Stimulated activated naive B cell treated with anti-CD40 and anti-IgM and Interleukin-4, amounts not matched to agents 10 μg/mL and 1 μg/mL and 100 μg/mL, for 72 hours (primary cell): ENCODE measurements at regions not wholly inside any gene's neighbourhood (a gene's known extent, or its start where the extent isn't known, plus 50 kb on each side); places are given as distances from the start of the nearest gene placed in this dataset.

Experiments used
- ATAC-seq, 2 donors: fragments of 150-1000 bp; cut with Tn5 transposase; replicated peaks; 2 replicates each; pipeline ENCODE4 v1.10.0; 2021; ENCODE audit warnings: moderate library complexity in 1 of 2
- DNase-seq: peaks from one replicate; pipeline ENCODE4 v3.0.0; 2021
- H3K27ac Mint-ChIP-seq: one replicate; pipeline ENCODE4 v1.8.0; 2022; ENCODE audit warnings: mild to moderate bottlenecking, mixed read lengths
- H3K27me3 Mint-ChIP-seq, 2 donors: one replicate each; pipeline ENCODE4 v1.8.0; 2022; ENCODE audit warnings: mixed read lengths in 2 of 2
- H3K36me3 Mint-ChIP-seq, 2 donors: one replicate each; pipeline ENCODE4 v1.8.0; 2022; ENCODE audit warnings: mixed read lengths in 2 of 2, mild to moderate bottlenecking in 1 of 2
- H3K4me1 Mint-ChIP-seq, 2 donors: one replicate each; pipeline ENCODE4 v1.8.0; 2022; ENCODE audit warnings: mixed read lengths in 2 of 2, mild to moderate bottlenecking in 1 of 2
- H3K4me3 Mint-ChIP-seq, 2 donors: one replicate each; pipeline ENCODE4 v1.8.0; 2022; ENCODE audit warnings: mild to moderate bottlenecking in 2 of 2, mixed read lengths in 2 of 2, moderate library complexity in 1 of 2
- H3K9me3 Mint-ChIP-seq, 2 donors: one replicate each; pipeline ENCODE4 v1.8.0; 2022; ENCODE audit warnings: mixed read lengths in 2 of 2, mild to moderate bottlenecking in 1 of 2

DNA sequence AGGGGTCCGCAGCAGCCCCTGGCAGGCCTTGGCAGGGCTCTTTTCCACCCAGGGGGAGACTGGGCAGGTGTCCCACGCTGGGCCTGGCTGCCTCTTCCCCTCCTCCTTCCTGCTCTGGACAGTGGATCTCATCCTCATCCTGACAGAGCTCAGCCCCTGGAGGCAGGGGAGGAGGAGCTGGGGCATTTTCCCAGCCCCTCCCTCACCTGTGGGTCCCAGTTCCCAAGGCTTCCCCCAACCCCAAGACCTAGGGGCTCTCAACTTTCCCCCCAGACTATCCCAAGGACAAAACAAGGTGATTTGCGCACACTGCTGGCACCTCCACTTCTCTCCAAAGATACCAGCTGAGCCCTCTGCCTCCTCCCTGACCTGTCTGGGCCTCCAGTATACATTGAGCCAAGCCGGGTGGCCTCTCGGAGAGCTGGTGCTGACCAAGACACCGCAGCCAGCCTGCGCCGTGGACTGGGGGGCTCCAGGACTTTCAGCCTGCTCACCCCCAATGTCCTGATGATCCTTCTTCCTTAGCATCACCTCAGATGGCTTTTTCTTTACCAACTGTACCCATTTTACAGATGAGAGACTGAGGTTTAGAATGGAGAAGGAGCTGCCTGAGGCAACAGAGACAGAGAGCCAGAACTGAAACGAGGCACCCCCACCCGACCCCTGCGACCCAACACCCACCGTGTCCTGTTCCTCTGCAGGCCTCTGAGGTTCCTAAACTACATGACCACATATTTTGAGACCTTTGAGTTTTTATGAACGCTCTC, 126.6 kb downstream of the BARX1 start:
- no peak overlapping the region for H3K4me3 Mint-ChIP-seq
- H3K27me3 Mint-ChIP-seq, result peaks cover 55 to 75% of the 10 kb centered on the region in 2 donors
- no peak overlapping the region for H3K27ac Mint-ChIP-seq
- H3K9me3 Mint-ChIP-seq, result peaks cover 9 to 12% of the 10 kb centered on the region in 2 donors
- peaks cover 8 to 13% of the 10 kb centered on the region in 2 donors for H3K4me1 Mint-ChIP-seq
- no peak for DNase-seq
- no peaks in the 10 kb centered on the region for H3K36me3 Mint-ChIP-seq
- ATAC-seq, result no peak

DNA sequence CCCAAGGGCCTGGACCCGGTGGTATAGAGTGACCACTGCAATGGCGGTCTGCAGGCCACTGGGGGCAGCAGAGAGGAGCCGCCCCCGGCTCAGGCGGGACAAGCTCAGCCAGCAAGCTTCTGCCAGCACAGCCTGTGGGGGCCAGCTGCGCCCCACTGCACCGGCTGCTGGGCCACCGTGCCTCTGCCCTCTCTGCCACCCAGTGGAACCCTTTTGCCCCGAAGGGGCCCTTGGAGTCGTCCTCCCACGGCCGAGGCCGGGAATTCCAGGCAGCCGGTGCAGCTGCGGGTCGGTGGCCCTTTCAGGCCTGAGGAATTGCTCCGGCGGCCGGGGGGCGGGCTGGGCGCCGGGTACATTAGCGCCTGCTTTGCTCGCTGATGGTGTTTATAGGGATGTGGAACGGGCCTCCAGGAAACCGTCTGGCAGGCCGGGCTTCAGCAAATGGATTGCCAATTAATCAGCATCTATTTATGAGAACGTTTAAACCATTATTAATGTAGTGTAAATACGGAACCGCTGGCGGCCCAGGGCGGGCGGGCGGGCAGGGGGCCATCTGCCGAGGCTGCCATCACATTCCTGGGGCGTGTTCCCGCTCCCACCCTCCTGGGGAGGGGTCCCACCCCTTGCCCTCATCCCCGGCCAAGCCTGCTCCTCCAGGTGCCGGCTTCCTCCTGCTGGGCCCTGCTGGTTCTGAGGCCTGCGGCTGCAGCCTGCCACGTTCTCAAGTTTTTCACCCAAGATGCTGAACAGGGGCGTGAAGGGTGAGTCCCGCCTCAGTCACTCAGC, 127.4 kb downstream of the BARX1 start:
- Mint-ChIP-seq H3K9me3 (peaks cover 4 to 6% of the 10 kb centered on the region in 2 donors), H3K4me1 (peaks cover 8 to 13% of the 10 kb centered on the region in 2 donors), H3K27me3 (peaks cover 57 to 68% of the 10 kb centered on the region in 2 donors), H3K4me3 (no peak overlapping the region), H3K27ac (no peak overlapping the region), H3K36me3 (no peaks in the 10 kb centered on the region)
- ATAC-seq (peak; percentile 67 to 78), DNase-seq (no peak)

DNA sequence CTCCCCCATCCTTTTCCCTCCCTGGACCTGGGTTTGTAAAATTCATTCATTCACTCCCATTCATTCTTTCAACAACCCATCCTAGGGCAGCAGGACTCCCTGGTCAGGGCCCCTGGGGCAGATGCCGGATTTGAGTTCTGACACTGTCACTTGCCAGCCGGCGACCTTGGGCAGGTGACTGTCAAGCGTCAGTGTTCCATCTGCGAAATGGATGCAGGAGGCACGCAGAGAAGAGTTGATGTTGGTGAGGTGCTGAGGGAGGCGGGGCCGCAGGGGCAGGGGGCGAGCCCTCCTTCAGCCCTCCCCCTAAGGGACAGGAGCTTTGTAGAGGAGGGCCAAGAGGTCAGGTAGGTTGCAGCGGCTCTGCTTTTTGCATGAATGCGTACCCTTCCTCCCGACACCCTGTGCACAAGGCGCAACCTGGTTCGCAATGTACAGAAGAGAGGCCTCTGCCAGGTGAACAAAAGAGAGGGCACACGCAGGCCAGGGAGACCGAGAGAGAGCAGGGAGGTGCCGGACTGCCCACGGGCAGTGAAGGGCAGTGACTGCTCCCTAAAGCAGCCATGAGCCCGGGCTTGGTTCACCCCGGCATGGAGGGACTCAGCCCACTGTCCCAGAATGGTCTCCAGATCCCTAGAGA, 128.1 kb downstream of the BARX1 start:
- no peak for ATAC-seq
- no peaks in the 10 kb centered on the region for H3K36me3 Mint-ChIP-seq

DNA sequence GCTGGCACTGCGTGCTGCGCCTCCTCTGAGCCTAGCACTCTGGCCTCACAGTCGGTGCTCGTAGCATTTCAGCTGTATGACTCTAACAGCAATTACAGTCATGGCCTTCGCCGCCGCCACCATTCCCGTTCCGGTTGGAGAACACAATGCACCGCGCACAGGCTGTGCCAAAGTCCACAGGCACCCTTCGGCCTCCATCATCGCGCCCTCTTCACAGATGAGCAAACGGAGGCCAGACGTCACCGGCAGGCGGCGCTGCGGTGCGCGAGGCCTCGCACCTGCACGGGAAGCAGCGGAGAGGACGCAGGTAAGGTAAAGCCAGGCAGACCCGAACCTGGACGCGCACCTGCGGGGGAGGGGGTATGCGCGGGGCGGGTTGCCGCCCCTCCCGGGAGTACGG, 128.9 kb downstream of the BARX1 start:
- ATAC-seq (peak in 1 of 2 donors; percentile 47), DNase-seq (no peak)
- H3K27ac Mint-ChIP-seq, result no peak overlapping the region
- H3K27me3 Mint-ChIP-seq, result peaks cover 70% of the 10 kb centered on the region in 2 donors
- H3K9me3 Mint-ChIP-seq, result peaks cover 5 to 10% of the 10 kb centered on the region in 2 donors
- no peaks in the 10 kb centered on the region for H3K36me3 Mint-ChIP-seq
- H3K4me1 Mint-ChIP-seq, result peaks cover 8 to 13% of the 10 kb centered on the region in 2 donors
- peak overlapping the region; percentile 42 to 45 for H3K4me3 Mint-ChIP-seq

More for the DNA sequence above, 128.1 kb downstream of the BARX1 start:
- no peak for DNase-seq
- Mint-ChIP-seq H3K27me3 (peaks cover 62 to 63% of the 10 kb centered on the region in 2 donors), H3K4me3 (peak overlapping the region; percentile 9 to 27), H3K4me1 (peaks cover 8 to 13% of the 10 kb centered on the region in 2 donors), H3K27ac (no peak overlapping the region), H3K9me3 (peaks cover 2 to 3% of the 10 kb centered on the region in 2 donors)

DNA sequence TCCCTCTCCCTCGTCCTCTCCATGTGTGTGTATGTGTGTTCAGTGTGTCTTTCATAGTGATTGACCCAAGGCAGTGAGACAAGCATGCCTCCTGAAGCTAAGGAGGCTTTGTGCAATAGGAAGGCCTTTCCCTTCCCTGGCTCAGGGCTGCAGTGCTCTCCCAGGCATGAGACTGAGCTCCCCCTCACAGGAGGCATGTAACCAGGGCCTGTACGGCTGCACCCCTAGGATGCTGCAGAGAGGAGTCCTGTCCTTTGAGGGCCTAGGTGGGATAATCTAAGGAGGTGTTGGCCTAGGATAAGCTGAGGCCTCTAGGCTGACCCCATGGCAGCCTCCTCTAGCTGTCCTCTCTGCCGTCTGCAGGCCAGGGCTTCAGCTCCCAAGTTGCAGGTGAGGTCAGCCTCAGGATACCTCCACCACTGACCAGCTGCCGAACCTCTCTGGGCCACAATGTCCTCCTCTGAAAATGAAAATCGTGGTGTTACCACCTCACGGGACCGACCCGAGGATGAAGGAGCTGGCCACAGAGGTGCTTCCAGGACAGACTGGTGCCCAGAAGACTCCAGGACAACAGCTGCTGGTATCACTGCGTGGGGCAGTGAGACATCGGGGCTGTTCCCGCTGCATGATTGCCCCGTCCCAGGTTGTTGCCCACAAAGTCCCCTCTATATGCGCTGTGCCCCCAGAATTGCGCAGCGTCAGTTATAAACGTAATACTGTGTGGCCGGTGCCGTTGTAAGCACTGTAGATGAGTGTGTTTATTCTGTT, 129.6 kb downstream of the BARX1 start:
- no peak overlapping the region for H3K4me3 Mint-ChIP-seq
- no peak overlapping the region for H3K27ac Mint-ChIP-seq
- H3K36me3 Mint-ChIP-seq, result no peaks in the 10 kb centered on the region
- no peak for DNase-seq
- ATAC-seq, result no peak
- H3K27me3 Mint-ChIP-seq, result peaks cover 66 to 70% of the 10 kb centered on the region in 2 donors
- H3K9me3 Mint-ChIP-seq, result peaks cover 5 to 10% of the 10 kb centered on the region in 2 donors
- peaks cover 8 to 13% of the 10 kb centered on the region in 2 donors for H3K4me1 Mint-ChIP-seq

DNA sequence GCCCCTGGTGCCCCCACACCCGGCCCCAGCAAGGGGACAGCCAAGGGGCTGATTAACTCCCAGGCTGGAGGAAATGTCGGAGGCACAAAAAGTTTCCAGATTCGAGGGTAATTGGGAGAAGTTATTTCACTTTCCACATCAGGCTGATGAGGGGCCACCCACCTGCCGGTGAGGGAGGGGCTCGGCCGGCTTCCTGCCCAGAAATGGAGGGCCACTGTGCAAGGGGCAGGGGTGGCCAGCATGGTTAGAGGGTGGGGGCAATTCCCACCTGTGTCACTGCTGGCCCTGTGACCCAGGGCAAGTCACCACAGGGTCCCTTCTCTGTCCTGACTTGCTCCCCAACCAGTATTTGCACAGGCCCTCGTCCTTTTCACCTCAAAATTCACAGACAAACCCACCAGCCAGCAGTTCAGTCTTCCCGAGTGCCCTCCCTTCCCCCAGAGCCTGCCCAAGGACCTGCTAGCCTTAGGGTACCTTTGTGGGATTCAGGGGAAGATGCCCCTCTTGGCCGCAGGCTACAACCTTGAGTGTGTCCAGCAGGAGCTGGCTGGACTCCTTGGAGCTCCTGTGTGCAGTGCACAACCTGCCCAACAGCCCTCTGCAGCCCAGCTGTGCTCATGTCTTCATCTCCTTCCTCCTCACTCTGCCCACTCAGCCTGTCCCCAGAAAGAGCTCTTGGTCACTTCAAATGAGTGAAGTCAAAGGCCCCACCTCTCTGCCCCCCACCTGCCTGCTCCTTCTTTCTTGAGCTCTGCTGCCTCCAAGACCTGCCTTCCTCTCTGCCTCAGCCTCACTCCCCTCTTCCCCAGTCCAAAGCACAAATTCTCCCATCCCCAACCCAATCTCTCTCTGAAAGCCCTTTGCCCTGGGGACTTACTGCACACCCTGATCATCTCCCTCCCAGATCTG, 130.5 kb downstream of the BARX1 start:
- no peaks in the 10 kb centered on the region for H3K36me3 Mint-ChIP-seq
- peaks cover 5 to 10% of the 10 kb centered on the region in 2 donors for H3K9me3 Mint-ChIP-seq
- no peak overlapping the region for H3K4me3 Mint-ChIP-seq
- ATAC-seq, result no peak
- peaks cover 57 to 69% of the 10 kb centered on the region in 2 donors for H3K27me3 Mint-ChIP-seq
- peaks cover 8 to 13% of the 10 kb centered on the region in 2 donors for H3K4me1 Mint-ChIP-seq
- DNase-seq, result no peak
- H3K27ac Mint-ChIP-seq, result no peak overlapping the region

DNA sequence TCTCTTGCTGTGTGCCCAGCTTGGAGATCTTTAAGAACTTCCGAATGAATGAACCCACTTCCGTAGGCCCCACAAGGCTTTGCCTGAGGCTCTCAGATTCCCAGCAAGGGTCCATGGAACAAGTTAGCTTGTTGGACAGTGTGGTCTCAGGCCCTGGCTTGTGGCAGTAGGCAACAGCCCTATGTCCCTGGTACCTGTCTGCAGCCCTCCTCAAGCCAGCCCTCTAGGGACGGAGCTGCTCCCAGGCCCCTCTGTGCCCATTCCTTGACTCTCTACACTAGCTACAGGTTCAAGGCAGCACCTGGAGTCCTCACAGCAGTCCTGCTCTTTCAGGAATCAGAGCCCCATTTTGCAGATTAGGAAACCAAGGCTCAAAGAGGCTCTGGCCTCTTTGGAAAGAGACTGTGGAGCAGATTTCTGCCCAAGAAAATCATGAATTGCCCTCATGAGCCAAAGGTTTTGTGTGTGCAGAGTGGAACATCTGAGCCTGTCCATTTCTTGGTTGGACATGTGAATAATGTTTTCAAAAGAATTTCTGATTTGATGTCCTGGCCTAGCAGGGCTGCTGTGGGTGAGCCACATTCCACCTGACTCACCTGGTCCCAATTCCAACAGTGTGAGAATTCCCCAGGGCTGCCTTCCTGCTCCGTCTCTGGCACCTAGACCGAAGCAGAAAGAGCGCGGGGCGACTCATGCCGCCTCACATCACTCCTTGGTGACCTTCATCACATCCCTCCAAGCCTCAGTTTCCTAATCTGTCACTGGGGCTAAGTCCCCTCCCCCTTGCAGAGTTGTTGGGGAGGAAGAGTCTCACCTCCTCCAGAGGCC, 131.7 kb downstream of the BARX1 start:
- no peaks in the 10 kb centered on the region for H3K36me3 Mint-ChIP-seq
- peaks cover 5 to 10% of the 10 kb centered on the region in 2 donors for H3K9me3 Mint-ChIP-seq
- peaks cover 46 to 58% of the 10 kb centered on the region in 2 donors for H3K27me3 Mint-ChIP-seq
- H3K4me3 Mint-ChIP-seq, result no peak overlapping the region
- H3K4me1 Mint-ChIP-seq, result peaks cover 8 to 13% of the 10 kb centered on the region in 2 donors
- ATAC-seq (no peak), DNase-seq (no peak)
- H3K27ac Mint-ChIP-seq, result no peak overlapping the region

DNA sequence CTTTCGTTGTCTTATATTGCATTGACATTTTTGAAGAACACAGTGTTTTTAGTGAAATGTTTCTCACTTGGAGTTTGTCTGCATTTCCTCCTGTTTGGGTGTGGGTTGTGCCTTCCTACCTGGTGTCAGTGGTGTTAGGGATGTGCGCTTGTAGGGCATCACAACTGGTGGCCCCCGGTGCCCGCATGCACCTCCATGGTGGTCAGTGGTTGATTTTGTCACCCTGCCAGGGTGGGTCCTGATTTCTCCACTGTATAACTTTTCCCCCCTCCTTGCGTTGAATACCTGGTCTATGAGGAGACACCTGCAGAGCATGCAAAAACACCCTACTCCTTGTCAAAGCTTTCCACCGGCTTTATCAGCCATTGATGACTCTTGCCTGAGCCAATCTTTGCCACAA, 132.9 kb downstream of the BARX1 start:
- no peak overlapping the region for H3K4me3 Mint-ChIP-seq
- DNase-seq, result no peak
- peaks cover 8 to 13% of the 10 kb centered on the region in 2 donors for H3K4me1 Mint-ChIP-seq
- ATAC-seq, result no peak
- H3K36me3 Mint-ChIP-seq, result no peaks in the 10 kb centered on the region
- H3K27me3 Mint-ChIP-seq, result peaks cover 40 to 55% of the 10 kb centered on the region in 2 donors
- H3K9me3 Mint-ChIP-seq, result peaks cover 5 to 10% of the 10 kb centered on the region in 2 donors
- no peak overlapping the region for H3K27ac Mint-ChIP-seq

DNA sequence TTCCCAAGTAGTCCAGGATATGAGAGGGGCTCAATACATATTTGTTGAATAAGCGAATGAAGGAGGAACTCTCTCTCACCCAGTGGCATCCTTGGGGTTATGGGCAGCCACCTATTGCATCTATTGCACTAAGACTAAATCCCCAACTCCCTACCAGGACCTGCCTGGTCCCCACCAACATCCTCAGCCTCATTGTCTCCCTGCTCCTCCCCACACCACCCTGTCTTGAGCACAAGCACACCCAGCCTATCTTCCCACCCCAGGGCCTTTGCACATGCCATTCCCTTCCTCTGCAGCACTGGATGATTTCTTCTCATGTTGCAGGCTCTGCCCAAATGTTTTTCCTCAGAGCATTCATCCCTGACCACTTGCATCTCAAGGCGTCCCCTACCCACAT, 133.8 kb downstream of the BARX1 start:
- DNase-seq (no peak), ATAC-seq (no peak)
- peaks cover 30 to 50% of the 10 kb centered on the region in 2 donors for H3K27me3 Mint-ChIP-seq
- no peaks in the 10 kb centered on the region for H3K36me3 Mint-ChIP-seq
- no peak overlapping the region for H3K4me3 Mint-ChIP-seq
- peaks cover 2 to 3% of the 10 kb centered on the region in 2 donors for H3K4me1 Mint-ChIP-seq
- H3K9me3 Mint-ChIP-seq, result peaks cover 5 to 10% of the 10 kb centered on the region in 2 donors
- H3K27ac Mint-ChIP-seq, result no peak overlapping the region

DNA sequence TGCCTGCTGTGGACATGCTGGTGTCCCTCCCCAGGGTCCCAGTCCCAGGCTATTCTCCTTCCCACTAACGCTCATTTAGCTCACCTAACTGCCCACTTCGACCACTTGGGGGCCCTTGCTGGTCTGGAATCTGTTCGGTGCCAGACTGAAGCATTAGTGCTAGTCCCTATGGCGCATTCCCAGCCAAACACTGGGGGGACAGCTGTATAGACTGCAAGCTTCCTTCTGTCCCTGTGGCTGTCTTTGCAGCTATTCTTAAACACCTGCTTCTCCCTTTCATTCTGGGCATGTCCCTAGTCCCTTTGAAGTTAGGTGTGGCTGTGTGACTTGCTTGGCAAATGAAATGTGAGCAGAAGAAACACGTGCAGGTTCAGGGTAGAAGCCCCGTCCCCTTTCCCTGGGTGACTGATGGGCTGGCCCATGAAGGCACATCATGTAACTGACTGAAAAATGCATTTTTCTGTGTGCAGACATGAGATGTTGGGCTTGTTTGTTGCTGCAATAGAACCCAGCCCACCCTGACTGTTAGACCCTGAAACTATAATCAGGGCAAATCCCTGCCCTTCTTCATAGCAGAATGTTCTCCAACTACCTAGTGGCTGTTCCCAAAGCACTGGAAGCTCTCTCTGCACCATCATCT, 134.4 kb downstream of the BARX1 start:
- DNase-seq (no peak), ATAC-seq (no peak)
- Mint-ChIP-seq H3K9me3 (peaks cover 3 to 10% of the 10 kb centered on the region in 2 donors), H3K27ac (no peak overlapping the region), H3K27me3 (peaks cover 25 to 49% of the 10 kb centered on the region in 2 donors), H3K4me3 (no peak overlapping the region), H3K4me1 (no peaks in the 10 kb centered on the region), H3K36me3 (no peaks in the 10 kb centered on the region)

DNA sequence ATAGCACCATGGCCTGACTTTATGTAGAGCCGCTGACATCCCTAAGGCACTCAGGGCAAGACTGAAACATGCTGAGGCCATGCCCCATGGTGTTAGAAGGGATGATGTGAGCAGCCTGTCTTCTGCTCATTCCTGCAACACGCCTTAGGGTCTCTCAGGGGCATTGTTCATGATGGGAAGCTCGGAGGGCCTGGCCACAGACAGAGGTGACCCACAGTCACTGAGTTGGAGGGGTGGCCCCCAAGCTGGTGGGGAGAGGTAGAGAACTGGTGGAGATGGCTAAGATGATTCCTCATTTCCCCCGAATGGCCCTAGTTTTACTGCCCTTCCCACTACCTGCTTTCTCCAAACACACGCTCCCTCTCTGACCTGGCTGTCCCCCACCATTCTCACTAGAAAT, 135.2 kb downstream of the BARX1 start:
- Mint-ChIP-seq H3K9me3 (peaks cover 3 to 10% of the 10 kb centered on the region in 2 donors), H3K27me3 (peaks cover 16 to 47% of the 10 kb centered on the region in 2 donors), H3K36me3 (no peaks in the 10 kb centered on the region), H3K27ac (no peak overlapping the region), H3K4me1 (no peaks in the 10 kb centered on the region), H3K4me3 (no peak overlapping the region)
- no peak for ATAC-seq
- DNase-seq, result no peak
